ENCODE measurements at regions not wholly inside any gene's neighbourhood (a gene's known extent, or its start where the extent isn't known, plus 50 kb on each side); places are given as distances from the start of the nearest gene placed in this dataset.
A peak's percentile ranks its signal among the peaks of the same experiment; 100 is the strongest.

DNA sequence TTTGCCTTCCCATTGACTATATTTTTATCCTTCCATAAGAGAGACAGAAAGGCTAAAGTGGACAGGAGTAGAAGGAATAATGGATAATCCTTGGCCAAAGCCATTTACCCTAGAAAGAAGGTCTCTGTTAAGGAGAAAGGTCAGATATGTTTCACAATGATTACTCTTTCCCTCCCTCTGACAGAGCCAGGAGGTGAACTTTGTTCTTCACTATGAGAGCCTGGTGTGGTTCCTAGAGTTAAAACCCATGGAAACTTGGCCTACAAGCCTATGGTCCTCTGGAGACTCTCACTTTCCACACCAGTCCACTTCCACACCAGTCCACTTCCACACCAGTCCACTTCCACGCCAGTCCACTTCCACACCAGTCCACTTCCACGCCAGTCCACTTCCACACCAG, 479.9 kb upstream of the ZP4 start:
- POLR2A ChIA-PET = no interaction called here
- Histone ChIP-seq H3K4me2 (no peak overlapping the region), H3K9me3 (no peaks in the 10 kb centered on the region; the same call in 2 of the 3 replicates), H3K4me3 (no peak overlapping the region), H3K4me1 (no peaks in the 10 kb centered on the region), H3K27ac (no peak overlapping the region)
- DNase-seq (ENCODE audit: low read depth in 1 of 2, low spot score in 1 of 2) = no peak
- CTCF ChIA-PET = interaction anchor here (0.6 kb wide), 1 partner anchor 115 kb away, joined by 4 read pairs; no protein-coding TSS in a partner anchor
- FAIRE-seq = no peak
- no peak for ATAC-seq
- WGBS (ENCODE audit: missing lambda C conversion rate) = 2% methylated on average over 2 of the region's 2 CpGs
- TF ChIP-seq, protein P1, sequence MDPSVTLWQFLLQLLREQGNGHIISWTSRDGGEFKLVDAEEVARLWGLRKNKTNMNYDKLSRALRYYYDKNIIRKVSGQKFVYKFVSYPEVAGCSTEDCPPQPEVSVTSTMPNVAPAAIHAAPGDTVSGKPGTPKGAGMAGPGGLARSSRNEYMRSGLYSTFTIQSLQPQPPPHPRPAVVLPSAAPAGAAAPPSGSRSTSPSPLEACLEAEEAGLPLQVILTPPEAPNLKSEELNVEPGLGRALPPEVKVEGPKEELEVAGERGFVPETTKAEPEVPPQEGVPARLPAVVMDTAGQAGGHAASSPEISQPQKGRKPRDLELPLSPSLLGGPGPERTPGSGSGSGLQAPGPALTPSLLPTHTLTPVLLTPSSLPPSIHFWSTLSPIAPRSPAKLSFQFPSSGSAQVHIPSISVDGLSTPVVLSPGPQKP (IDR thresholded peaks at IDR 0.05; ENCODE audit: low read depth, low read length) = no peak
- TF ChIP-seq E2F6 (IDR thresholded peaks at IDR 0.05; ENCODE audit: borderline replicate concordance, low read depth) (no peak), PBX3 (IDR thresholded peaks at IDR 0.05) (no peak), CHD2 (IDR thresholded peaks at IDR 0.05; ENCODE audit: low read length, partially characterized antibody) (no peak), CHD4 (IDR thresholded peaks at IDR 0.05; ENCODE audit: borderline replicate concordance) (no peak), MAX (IDR thresholded peaks at IDR 0.05) (no peak), HDAC2 (IDR thresholded peaks at IDR 0.05) (no peak), PHF8 (IDR thresholded peaks at IDR 0.05; ENCODE audit: borderline replicate concordance, low read depth) (no peak), HOXB5 (CRISPR knock-in tag; IDR thresholded peaks at IDR 0.05) (no peak)
- TF ChIP-seq, protein P2, sequence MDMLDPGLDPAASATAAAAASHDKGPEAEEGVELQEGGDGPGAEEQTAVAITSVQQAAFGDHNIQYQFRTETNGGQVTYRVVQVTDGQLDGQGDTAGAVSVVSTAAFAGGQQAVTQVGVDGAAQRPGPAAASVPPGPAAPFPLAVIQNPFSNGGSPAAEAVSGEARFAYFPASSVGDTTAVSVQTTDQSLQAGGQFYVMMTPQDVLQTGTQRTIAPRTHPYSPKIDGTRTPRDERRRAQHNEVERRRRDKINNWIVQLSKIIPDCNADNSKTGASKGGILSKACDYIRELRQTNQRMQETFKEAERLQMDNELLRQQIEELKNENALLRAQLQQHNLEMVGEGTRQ (IDR thresholded peaks at IDR 0.05) = no peak

DNA sequence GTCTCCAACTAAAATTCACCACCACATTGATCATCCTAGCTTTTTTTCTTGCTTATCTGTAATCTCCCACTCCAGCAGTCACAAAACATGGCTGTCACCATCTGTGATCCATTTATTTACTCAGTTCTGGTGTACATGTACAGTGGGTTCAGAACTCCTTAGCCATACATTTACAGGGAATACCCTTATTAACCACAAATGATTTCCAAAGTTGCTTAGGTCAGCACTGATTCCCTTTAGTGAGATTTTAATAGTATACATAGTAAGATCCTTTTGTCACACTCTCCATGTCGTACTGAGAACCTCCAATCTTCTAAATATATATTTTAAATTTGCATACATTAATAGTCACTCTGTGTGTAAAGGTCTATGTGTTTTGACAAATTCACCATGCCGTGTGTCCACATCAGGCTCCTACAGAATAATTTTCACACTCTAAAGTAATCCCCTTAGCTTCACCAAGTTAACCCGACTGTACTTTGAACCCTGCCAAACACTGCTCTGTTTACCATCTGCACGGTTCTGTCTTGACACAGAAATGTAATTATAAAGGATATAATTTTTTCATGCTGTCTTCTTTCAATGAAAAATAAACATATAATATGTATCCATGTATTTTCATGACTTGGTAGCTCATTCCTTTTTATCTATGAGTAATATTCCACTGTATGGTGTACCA, 473.6 kb upstream of the ZP4 start:
- FAIRE-seq = no peak
- no peaks in the 10 kb centered on the region for H3K9me3 ChIP-seq
- H3K4me1 ChIP-seq = no peaks in the 10 kb centered on the region
- H3K4me3 ChIP-seq = no peak overlapping the region
- no peak overlapping the region for H3K27ac ChIP-seq
- TF ChIP-seq MAFK (IDR thresholded peaks at IDR 0.05; ENCODE audit: partially characterized antibody) (peak; percentile 53), POLR2A (IDR thresholded peaks at IDR 0.05; ENCODE audit: low read length) (no peak)
- TF ChIP-seq, protein P3, sequence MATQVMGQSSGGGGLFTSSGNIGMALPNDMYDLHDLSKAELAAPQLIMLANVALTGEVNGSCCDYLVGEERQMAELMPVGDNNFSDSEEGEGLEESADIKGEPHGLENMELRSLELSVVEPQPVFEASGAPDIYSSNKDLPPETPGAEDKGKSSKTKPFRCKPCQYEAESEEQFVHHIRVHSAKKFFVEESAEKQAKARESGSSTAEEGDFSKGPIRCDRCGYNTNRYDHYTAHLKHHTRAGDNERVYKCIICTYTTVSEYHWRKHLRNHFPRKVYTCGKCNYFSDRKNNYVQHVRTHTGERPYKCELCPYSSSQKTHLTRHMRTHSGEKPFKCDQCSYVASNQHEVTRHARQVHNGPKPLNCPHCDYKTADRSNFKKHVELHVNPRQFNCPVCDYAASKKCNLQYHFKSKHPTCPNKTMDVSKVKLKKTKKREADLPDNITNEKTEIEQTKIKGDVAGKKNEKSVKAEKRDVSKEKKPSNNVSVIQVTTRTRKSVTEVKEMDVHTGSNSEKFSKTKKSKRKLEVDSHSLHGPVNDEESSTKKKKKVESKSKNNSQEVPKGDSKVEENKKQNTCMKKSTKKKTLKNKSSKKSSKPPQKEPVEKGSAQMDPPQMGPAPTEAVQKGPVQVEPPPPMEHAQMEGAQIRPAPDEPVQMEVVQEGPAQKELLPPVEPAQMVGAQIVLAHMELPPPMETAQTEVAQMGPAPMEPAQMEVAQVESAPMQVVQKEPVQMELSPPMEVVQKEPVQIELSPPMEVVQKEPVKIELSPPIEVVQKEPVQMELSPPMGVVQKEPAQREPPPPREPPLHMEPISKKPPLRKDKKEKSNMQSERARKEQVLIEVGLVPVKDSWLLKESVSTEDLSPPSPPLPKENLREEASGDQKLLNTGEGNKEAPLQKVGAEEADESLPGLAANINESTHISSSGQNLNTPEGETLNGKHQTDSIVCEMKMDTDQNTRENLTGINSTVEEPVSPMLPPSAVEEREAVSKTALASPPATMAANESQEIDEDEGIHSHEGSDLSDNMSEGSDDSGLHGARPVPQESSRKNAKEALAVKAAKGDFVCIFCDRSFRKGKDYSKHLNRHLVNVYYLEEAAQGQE (IDR thresholded peaks at IDR 0.05) = no peak
- CTCF ChIA-PET = no interaction called here
- POLR2A ChIA-PET = no interaction called here
- no peak for DNase-seq (ENCODE audit: low read depth in 1 of 2, low spot score in 1 of 2)
- whole genome bisulfite sequencing (ENCODE audit: missing lambda C conversion rate) = 16% methylated on average over 4 of the region's 4 CpGs
- no peak overlapping the region for H3K4me2 ChIP-seq
- no peak for ATAC-seq

- POLR2A ChIA-PET = no interaction called here
- CTCF ChIA-PET = no interaction called here
- FAIRE-seq (no peak), ATAC-seq (no peak), DNase-seq (ENCODE audit: low read depth in 1 of 2, low spot score in 1 of 2) (no peak)
- 21% methylated on average over 7 of the region's 7 CpGs for WGBS (ENCODE audit: missing lambda C conversion rate)
- Histone ChIP-seq H3K27ac (no peak overlapping the region), H3K4me1 (no peaks in the 10 kb centered on the region), H3K4me3 (no peak overlapping the region), H3K9me3 (no peaks in the 10 kb centered on the region), H3K4me2 (no peak overlapping the region)
- TF ChIP-seq CBX2 (IDR thresholded peaks at IDR 0.05; ENCODE audit: borderline replicate concordance, low read depth) (no peak), NFE2L2 (conservative IDR thresholded peaks at IDR 0.05; ENCODE audit: low read length) (no peak), HEYL (CRISPR knock-in tag; IDR thresholded peaks at IDR 0.05) (no peak), HMGXB4 (CRISPR knock-in tag; IDR thresholded peaks at IDR 0.05; ENCODE audit: borderline replicate concordance) (no peak), CHD4 (IDR thresholded peaks at IDR 0.05; ENCODE audit: borderline replicate concordance) (no peak), HES2 (IDR thresholded peaks at IDR 0.05) (no peak), EP300 (IDR thresholded peaks at IDR 0.05) (no peak), SMC3 (IDR thresholded peaks at IDR 0.05) (no peak), HOXB5 (CRISPR knock-in tag; IDR thresholded peaks at IDR 0.05) (no peak), HOXB13 (CRISPR knock-in tag; IDR thresholded peaks at IDR 0.05; ENCODE audit: low read depth) (no peak)
- TF ChIP-seq, protein P1 (IDR thresholded peaks at IDR 0.05; ENCODE audit: low read depth, low read length) = no peak
These were observed 469.8 kb upstream of the ZP4 start for GRCh38 chr1:238360474-238360873.
